K562 (cell line): ENCODE measurements at regions not wholly inside any gene's neighbourhood (a gene's known extent, or its start where the extent isn't known, plus 50 kb on each side); places are given as distances from the start of the nearest gene placed in this dataset.

Experiments used
- ATAC-seq: fragments of 200-7000 bp; cut with Tn5 transposase; 3 replicates; pipeline ENCODE4 v1.9.1; 2020; ENCODE audit warnings: moderate library complexity
- BruUV-seq: library from RNA; stranded (reverse); fragments of 400-500 nt; replicated peaks from 2 replicates; lab custom pipeline; 2021; lab: Mats Ljungman, UMichigan
- CTCF ChIA-PET: fragments of 300-600 bp; formaldehyde crosslinking; extraction: SDS; loops from one replicate; lab custom pipeline; 2021; ENCODE audit warnings: low intra/inter-chr PET ratio; lab: Yijun Ruan, JAX
- POLR2A ChIA-PET: fragments of 300-600, 350-650 bp; sonication (Branson Sonifier 250); formaldehyde crosslinking; extraction: SDS; loops from one replicate; lab custom pipeline; 2021; ENCODE audit warnings: antibody characterized with exemption, inconsistent platforms; lab: Yijun Ruan, JAX
- DNase-seq, 4 experiments: peaks; one replicate each; pipeline versions ENCODE4 v3.0.0 to v3.0.0-alpha.2; 2011 to 2018; ENCODE audit warnings: low spot score in 3 of 4, mixed read lengths in 3 of 4; ENCODE audit errors: extremely low read depth in 1 of 4
- FAIRE-seq: peaks from 2 replicates; lab custom pipeline; 2011; peaks lifted over from hg19 to GRCh38; lab: Jason Lieb, UNC
- H2AFZ ChIP-seq: 2 replicates; pipeline ENCODE4 v1.6.0; 2011; ENCODE audit warnings: low read depth, low read length, control low read depth, inconsistent platforms
- H3K27ac ChIP-seq: fragments of 200-600 bp; 3 replicates; pipeline ENCODE4 v1.8.0; 2011; ENCODE audit warnings: low read depth, mild to moderate bottlenecking, control low read depth, inconsistent platforms, low read length, moderate library complexity, mixed read lengths; ENCODE audit errors: extremely low read depth
- H3K27me3 ChIP-seq, 2 experiments: fragments of 300-600 bp in 1 of 2; 2 replicates in 1 of 2; 3 replicates in 1 of 2; pipeline versions ENCODE4 v1.6.0 to v1.8.0; 2011; ENCODE audit warnings: inconsistent platforms in 2 of 2, low read length in 2 of 2, mild to moderate bottlenecking in 1 of 2, mixed read lengths in 1 of 2, moderate library complexity in 1 of 2; ENCODE audit not compliant: control insufficient read depth in 2 of 2, insufficient read depth in 2 of 2
- H3K36me3 ChIP-seq: fragments of 300-600 bp; 3 replicates; pipeline ENCODE4 v1.8.0; 2011; ENCODE audit warnings: mild to moderate bottlenecking, low read length, inconsistent platforms; ENCODE audit not compliant: control insufficient read depth, insufficient read depth
- H3K4me1 ChIP-seq, 2 experiments: fragments of 200-600 bp in 1 of 2; replicated peaks in 1 of 2; 2 replicates in 1 of 2; 3 replicates in 1 of 2; pipeline versions ENCODE4 v1.5.1 to v1.8.0; 2011; ENCODE audit warnings: inconsistent platforms in 2 of 2, low read length in 2 of 2, mild to moderate bottlenecking in 1 of 2, mixed read lengths in 1 of 2, moderate library complexity in 1 of 2; ENCODE audit not compliant: control insufficient read depth in 2 of 2, insufficient read depth in 2 of 2
- H3K4me2 ChIP-seq: 2 replicates; pipeline ENCODE4 v1.6.1; 2011; ENCODE audit warnings: low read length, control low read depth, inconsistent platforms, mixed read lengths; ENCODE audit not compliant: insufficient read depth
- H3K4me3 ChIP-seq: fragments of 200-600 bp; sonication (generic), shearing (Covaris generic); 2 replicates; pipeline ENCODE4 v1.5.1; 2016; ENCODE audit warnings: control low read depth, inconsistent platforms
- H3K79me2 ChIP-seq: fragments of 200-600 bp; 3 replicates; pipeline ENCODE4 v1.8.0; 2011; ENCODE audit warnings: low read length, inconsistent platforms; ENCODE audit not compliant: control insufficient read depth, insufficient read depth
- H3K9ac ChIP-seq, 2 experiments: 2 replicates each; pipeline versions ENCODE4 v1.6.0 to v1.6.1; 2011; ENCODE audit warnings: low read depth in 2 of 2, low read length in 2 of 2, control low read depth in 1 of 2, inconsistent platforms in 1 of 2, mild to moderate bottlenecking in 1 of 2, mixed read lengths in 1 of 2; ENCODE audit not compliant: insufficient read depth in 1 of 2
- H3K9me1 ChIP-seq: one replicate; pipeline ENCODE4 v1.6.0; 2011; ENCODE audit warnings: inconsistent platforms, mild to moderate bottlenecking, low read length, moderate library complexity; ENCODE audit not compliant: control insufficient read depth, insufficient read depth
- H3K9me3 ChIP-seq: replicated peaks from 2 replicates; pipeline ENCODE4 v1.5.1; 2011; ENCODE audit warnings: low read depth, low read length, inconsistent platforms; ENCODE audit not compliant: control insufficient read depth, insufficient read depth
- H4K20me1 ChIP-seq: replicated peaks from 2 replicates; pipeline ENCODE4 v1.6.1; 2011; ENCODE audit warnings: low read length, inconsistent platforms, mixed read lengths; ENCODE audit not compliant: control insufficient read depth, insufficient read depth
- CTBP1 ChIP-seq: fragments of 450-650 bp; IDR thresholded peaks from 2 replicates; pipeline ENCODE4 v1.6.1; 2016; ENCODE audit warnings: borderline replicate concordance
- DACH1 ChIP-seq: fragments of 450-650 bp; IDR thresholded peaks from 2 replicates; pipeline ENCODE4 v1.6.1; 2018; ENCODE audit not compliant: partially characterized antibody
- KDM2B ChIP-seq: fragments of 250-450 bp; sonication (Bioruptor Pico); IDR thresholded peaks from 2 replicates; pipeline ENCODE4 v1.8.0; 2021; ENCODE audit warnings: mild to moderate bottlenecking, moderate library complexity
- MTA3 ChIP-seq: fragments of 450-650 bp; formaldehyde crosslinking; IDR thresholded peaks from 2 replicates; pipeline ENCODE4 v1.6.1; 2017; ENCODE audit warnings: mild to moderate bottlenecking, borderline replicate concordance
- ZNF134 ChIP-seq: fragments of 250-450 bp; sonication (Bioruptor Pico); conservative IDR thresholded peaks from 2 replicates; pipeline ENCODE4 v1.4.0; 2020
- ZNF699 ChIP-seq: fragments of 250-450 bp; sonication (Bioruptor Pico); IDR thresholded peaks from 2 replicates; pipeline ENCODE4 v1.8.0; 2021; ENCODE audit warnings: mild to moderate bottlenecking, moderate library complexity; ENCODE audit not compliant: insufficient replicate concordance
- ZNF785 ChIP-seq: fragments of 250-450 bp; sonication (Bioruptor Pico); IDR thresholded peaks from 2 replicates; pipeline ENCODE4 v1.4.0; 2020; ENCODE audit warnings: mild to moderate bottlenecking
- WGBS: fragments of 100-300 bp; shearing (Covaris generic); methylation state at CpG from one replicate; pipeline ENCODE4 v1.1.6; 2016; ENCODE audit warnings: low coverage, mixed read lengths; ENCODE audit not compliant: insufficient coverage; ENCODE audit errors: missing lambda C conversion rate; 5-methylcytosine and 5-hydroxymethylcytosine counted together
- in situ Hi-C: fragments of 300-500 bp; cut with MboI; formaldehyde crosslinking; loops from 4 replicates; pipeline ENCODE4 v1.15.0; 2018; ENCODE audit warnings: inconsistent platforms, mixed read lengths
- intact Hi-C: fragments of 100-400 bp; cut with micrococcal nuclease; formaldehyde crosslinking; loops from 2 replicates; pipeline ENCODE4 v1.14.2; 2022
- TF ChIP-seq, protein P1 (sequence below): fragments of 450-650 bp; IDR thresholded peaks from 2 replicates; pipeline ENCODE4 v1.6.1; 2016; ENCODE audit warnings: low read depth

DNA sequence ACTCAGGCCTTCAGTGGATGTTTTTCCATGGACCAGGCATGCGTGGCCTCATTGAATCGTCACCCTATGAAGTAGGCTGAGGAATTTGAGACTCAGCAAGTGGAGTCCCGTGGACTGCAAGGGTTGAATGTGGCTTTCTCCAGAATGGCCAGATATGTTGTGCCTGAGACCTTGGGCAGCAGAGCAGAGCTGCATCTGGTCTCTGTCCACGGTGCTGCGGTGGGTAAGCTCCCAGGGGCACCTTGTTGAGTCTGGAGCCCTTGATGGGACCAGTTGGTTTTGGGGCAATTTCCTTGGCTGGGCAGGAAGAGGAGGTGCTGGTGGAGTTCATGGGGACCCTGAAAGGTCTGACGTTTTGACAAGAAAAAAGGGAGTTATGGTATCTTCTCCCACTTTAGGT lies 368.1 kb upstream of the EEF2KMT start:
- Histone ChIP-seq H3K9me1 (no peaks in the 10 kb centered on the region), H3K4me1 (no peaks in the 10 kb centered on the region), H3K36me3 (no peaks in the 10 kb centered on the region), H3K4me3 (no peak overlapping the region), H2AFZ (no peak overlapping the region), H4K20me1 (no peaks in the 10 kb centered on the region), H3K27me3 (peaks cover 0 to 3% of the 10 kb centered on the region in 2 experiments; a peak in 1 of 5 replicates), H3K79me2 (no peaks in the 10 kb centered on the region), H3K9me3 (no peaks in the 10 kb centered on the region), H3K9ac (no peak overlapping the region), H3K4me2 (no peak overlapping the region), H3K27ac (no peak overlapping the region)
- DNase-seq (no peak), ATAC-seq (no peak), FAIRE-seq (no peak)
- TF ChIP-seq KDM2B (CRISPR knock-in tag) = no peak
- in situ Hi-C loops = no loop called here
- no TSS peak for BruUV-seq
- POLR2A ChIA-PET = interaction anchor here (0.6 kb wide), 1 partner anchor 12 kb away, joined by 3 read pairs; no protein-coding TSS in a partner anchor
- CTCF ChIA-PET = no interaction called here
- intact Hi-C loops = no loop called here
- 2% methylated on average over 6 of the region's 6 CpGs for WGBS

DNA sequence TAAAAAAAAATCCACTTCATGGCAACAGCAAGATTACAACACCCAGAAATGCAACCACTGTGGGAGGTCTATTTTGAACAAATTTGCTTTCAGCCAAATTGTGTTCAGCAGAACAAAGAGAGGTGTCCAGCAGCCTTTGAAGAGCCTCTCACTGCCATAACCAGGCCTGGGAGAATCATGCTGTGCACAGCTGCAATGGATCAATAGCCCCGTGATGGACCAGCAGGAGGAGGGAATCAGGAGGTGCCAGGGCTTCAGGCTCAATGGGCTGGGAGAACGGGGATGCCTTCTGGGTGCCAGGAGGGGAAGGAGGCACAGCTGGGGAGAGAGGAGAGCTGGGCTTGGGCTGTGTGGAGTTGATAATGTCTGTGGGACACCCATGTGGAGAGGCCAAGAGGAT lies 366.2 kb upstream of the EEF2KMT start:
- Histone ChIP-seq H2AFZ (no peak overlapping the region), H4K20me1 (no peaks in the 10 kb centered on the region), H3K79me2 (no peaks in the 10 kb centered on the region), H3K4me1 (no peaks in the 10 kb centered on the region), H3K27ac (no peak overlapping the region), H3K4me3 (no peak overlapping the region), H3K27me3 (peaks cover 3 to 12% of the 10 kb centered on the region in 2 experiments; a peak in 1 of 5 replicates), H3K9me1 (no peaks in the 10 kb centered on the region), H3K9me3 (no peaks in the 10 kb centered on the region), H3K9ac (no peak overlapping the region), H3K36me3 (no peaks in the 10 kb centered on the region), H3K4me2 (no peak overlapping the region)
- CTCF ChIA-PET = no interaction called here
- POLR2A ChIA-PET = interaction anchor here (0.5 kb wide), 1 partner anchor 28 kb away, joined by 3 read pairs; no protein-coding TSS in a partner anchor
- BruUV-seq = no TSS peak
- DNase-seq = no peak
- no peak for TF ChIP-seq MTA3
- TF ChIP-seq ZNF134 = no peak
- TF ChIP-seq, protein P1, sequence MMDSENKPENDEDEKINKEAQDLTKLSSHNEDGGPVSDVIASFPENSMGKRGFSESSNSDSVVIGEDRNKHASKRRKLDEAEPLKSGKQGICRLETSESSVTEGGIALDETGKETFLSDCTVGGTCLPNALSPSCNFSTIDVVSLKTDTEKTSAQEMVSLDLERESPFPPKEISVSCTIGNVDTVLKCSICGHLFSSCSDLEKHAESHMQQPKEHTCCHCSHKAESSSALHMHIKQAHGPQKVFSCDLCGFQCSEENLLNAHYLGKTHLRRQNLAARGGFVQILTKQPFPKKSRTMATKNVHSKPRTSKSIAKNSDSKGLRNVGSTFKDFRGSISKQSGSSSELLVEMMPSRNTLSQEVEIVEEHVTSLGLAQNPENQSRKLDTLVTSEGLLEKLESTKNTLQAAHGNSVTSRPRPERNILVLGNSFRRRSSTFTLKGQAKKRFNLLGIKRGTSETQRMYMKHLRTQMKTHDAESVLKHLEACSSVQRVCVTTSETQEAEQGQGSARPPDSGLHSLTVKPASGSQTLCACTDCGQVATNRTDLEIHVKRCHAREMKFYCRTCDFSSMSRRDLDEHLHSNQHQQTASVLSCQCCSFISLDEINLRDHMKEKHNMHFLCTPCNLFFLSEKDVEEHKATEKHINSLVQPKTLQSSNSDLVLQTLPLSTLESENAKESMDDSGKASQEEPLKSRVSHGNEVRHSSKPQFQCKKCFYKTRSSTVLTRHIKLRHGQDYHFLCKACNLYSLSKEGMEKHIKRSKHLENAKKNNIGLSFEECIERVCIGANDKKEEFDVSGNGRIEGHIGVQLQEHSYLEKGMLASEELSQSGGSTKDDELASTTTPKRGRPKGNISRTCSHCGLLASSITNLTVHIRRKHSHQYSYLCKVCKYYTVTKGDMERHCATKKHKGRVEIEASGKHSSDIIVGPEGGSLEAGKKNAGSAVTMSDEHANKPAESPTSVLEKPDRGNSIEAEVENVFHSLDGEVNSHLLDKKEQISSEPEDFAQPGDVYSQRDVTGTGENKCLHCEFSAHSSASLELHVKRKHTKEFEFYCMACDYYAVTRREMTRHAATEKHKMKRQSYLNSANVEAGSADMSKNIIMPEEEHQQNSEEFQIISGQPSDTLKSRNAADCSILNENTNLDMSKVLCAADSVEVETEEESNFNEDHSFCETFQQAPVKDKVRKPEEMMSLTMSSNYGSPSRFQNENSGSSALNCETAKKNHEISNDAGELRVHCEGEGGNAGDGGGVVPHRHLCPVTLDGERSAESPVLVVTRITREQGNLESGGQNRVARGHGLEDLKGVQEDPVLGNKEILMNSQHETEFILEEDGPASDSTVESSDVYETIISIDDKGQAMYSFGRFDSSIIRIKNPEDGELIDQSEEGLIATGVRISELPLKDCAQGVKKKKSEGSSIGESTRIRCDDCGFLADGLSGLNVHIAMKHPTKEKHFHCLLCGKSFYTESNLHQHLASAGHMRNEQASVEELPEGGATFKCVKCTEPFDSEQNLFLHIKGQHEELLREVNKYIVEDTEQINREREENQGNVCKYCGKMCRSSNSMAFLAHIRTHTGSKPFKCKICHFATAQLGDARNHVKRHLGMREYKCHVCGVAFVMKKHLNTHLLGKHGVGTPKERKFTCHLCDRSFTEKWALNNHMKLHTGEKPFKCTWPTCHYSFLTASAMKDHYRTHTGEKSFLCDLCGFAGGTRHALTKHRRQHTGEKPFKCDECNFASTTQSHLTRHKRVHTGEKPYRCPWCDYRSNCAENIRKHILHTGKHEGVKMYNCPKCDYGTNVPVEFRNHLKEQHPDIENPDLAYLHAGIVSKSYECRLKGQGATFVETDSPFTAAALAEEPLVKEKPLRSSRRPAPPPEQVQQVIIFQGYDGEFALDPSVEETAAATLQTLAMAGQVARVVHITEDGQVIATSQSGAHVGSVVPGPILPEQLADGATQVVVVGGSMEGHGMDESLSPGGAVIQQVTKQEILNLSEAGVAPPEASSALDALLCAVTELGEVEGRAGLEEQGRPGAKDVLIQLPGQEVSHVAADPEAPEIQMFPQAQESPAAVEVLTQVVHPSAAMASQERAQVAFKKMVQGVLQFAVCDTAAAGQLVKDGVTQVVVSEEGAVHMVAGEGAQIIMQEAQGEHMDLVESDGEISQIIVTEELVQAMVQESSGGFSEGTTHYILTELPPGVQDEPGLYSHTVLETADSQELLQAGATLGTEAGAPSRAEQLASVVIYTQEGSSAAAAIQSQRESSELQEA = no peak
- no peak for TF ChIP-seq ZNF699 (CRISPR knock-in tag)
- TF ChIP-seq DACH1 = no peak
- TF ChIP-seq ZNF785 (CRISPR knock-in tag) = no peak
- TF ChIP-seq CTBP1 = no peak
- intact Hi-C loops (no loop called here), in situ Hi-C loops (no loop called here)
- ATAC-seq = no peak
- no peak for FAIRE-seq
- WGBS = 0% methylated on average over 2 of the region's 2 CpGs
